NCI-H345 treated with DMSO at 0.1 percent for 48 hours (cell line): ENCODE measurements at regions not wholly inside any gene's neighbourhood (a gene's known extent, or its start where the extent isn't known, plus 50 kb on each side); places are given as distances from the start of the nearest gene placed in this dataset.

Experiments used
- DNase-seq: peaks from one replicate; lab custom pipeline; 2025; ENCODE audit not compliant: unreplicated experiment; lab: John Stamatoyannopoulos, UW

- no peak for DNase-seq
Measured at GRCh38 chr18:45119876-45120275, 439.2 kb downstream of the SETBP1 start.

- no peak for DNase-seq
Measured at GRCh38 chr18:45121146-45121545, 440.5 kb downstream of the SETBP1 start.

GRCh38 chr18:45122506-45122905, 441.8 kb downstream of the SETBP1 start:
- DNase-seq, result no peak

- no peak for DNase-seq
Measured at GRCh38 chr18:45127405-45127804, 446.7 kb downstream of the SETBP1 start.

- DNase-seq, result no peak
Measured at GRCh38 chr18:45133276-45133675, 452.6 kb downstream of the SETBP1 start.

GRCh38 chr18:45136381-45137086, 455.8 kb downstream of the SETBP1 start:
- no peak for DNase-seq

- DNase-seq, result no peak
Measured at GRCh38 chr18:45137087-45137419, 456.4 kb downstream of the SETBP1 start.

GRCh38 chr18:45139478-45139877, 458.8 kb downstream of the SETBP1 start:
- DNase-seq, result no peak

GRCh38 chr18:45142868-45143267, 462.2 kb downstream of the SETBP1 start:
- DNase-seq, result no peak

GRCh38 chr18:45149712-45150111, 465.6 kb upstream of the SLC14A2 start:
- DNase-seq, result no peak

GRCh38 chr18:45151645-45152044, 463.6 kb upstream of the SLC14A2 start:
- DNase-seq, result no peak

GRCh38 chr18:45155526-45155925, 459.8 kb upstream of the SLC14A2 start:
- no peak for DNase-seq

GRCh38 chr18:45156946-45157345, 458.3 kb upstream of the SLC14A2 start:
- no peak for DNase-seq

GRCh38 chr18:45157576-45157975, 457.7 kb upstream of the SLC14A2 start:
- no peak for DNase-seq

GRCh38 chr18:45161850-45162249, 453.4 kb upstream of the SLC14A2 start:
- DNase-seq, result no peak

- no peak for DNase-seq
Measured at GRCh38 chr18:45163871-45164270, 451.4 kb upstream of the SLC14A2 start.

GRCh38 chr18:45164551-45164950, 450.7 kb upstream of the SLC14A2 start:
- no peak for DNase-seq

GRCh38 chr18:45165176-45165713, 450.0 kb upstream of the SLC14A2 start:
- DNase-seq, result no peak

GRCh38 chr18:45165871-45166270, 449.4 kb upstream of the SLC14A2 start:
- DNase-seq, result no peak

- no peak for DNase-seq
Measured at GRCh38 chr18:45166341-45166835, 448.9 kb upstream of the SLC14A2 start.

GRCh38 chr18:45166836-45167551, 448.3 kb upstream of the SLC14A2 start:
- DNase-seq, result no peak

- DNase-seq, result no peak
Measured at GRCh38 chr18:45167631-45168280, 447.5 kb upstream of the SLC14A2 start.
